Psoas muscle (tissue), 7 donors: ENCODE measurements at regions not wholly inside any gene's neighbourhood (a gene's known extent, or its start where the extent isn't known, plus 50 kb on each side); places are given as distances from the start of the nearest gene placed in this dataset.

ENCODE experiments used
- ATAC-seq, 4 donors: fragments of 200-7000 bp; cut with Tn5 transposase; one replicate each; pipeline ENCODE4 v1.9.1; 2020; ENCODE audit warnings: moderate library complexity in 3 of 4, mild to moderate bottlenecking in 2 of 4
- DNase-seq, 2 donors: peaks; one replicate each; pipeline ENCODE4 v3.0.0-alpha.2; 2020
- H3K27ac ChIP-seq: fragments of 200-600 bp; one replicate; pipeline ENCODE4 v1.8.0; 2022
- H3K27me3 ChIP-seq, 3 donors: fragments of 200-600 bp in 1 of 3; one replicate each; pipeline versions ENCODE4 v1.6.1 to v1.8.0; 2013 to 2022; ENCODE audit warnings: low read length in 2 of 3, mild to moderate bottlenecking in 2 of 3, moderate library complexity in 1 of 3; ENCODE audit not compliant: insufficient read depth in 3 of 3
- H3K36me3 ChIP-seq, 2 donors: fragments of 200-600 bp in 1 of 2; one replicate each; pipeline versions ENCODE4 v1.6.1 to v1.8.0; 2013 to 2022; ENCODE audit warnings: low read depth in 1 of 2, mild to moderate bottlenecking in 1 of 2, moderate library complexity in 1 of 2; ENCODE audit not compliant: insufficient read depth in 1 of 2
- H3K4me1 ChIP-seq: fragments of 200-600 bp; one replicate; pipeline ENCODE4 v1.8.0; 2022
- H3K4me3 ChIP-seq: fragments of 200-600 bp; one replicate; pipeline ENCODE4 v1.8.0; 2022; ENCODE audit warnings: mild to moderate bottlenecking
- H3K9me3 ChIP-seq: fragments of 200-600 bp; one replicate; pipeline ENCODE4 v1.8.0; 2022
- WGBS, 3 donors: extraction: QIAGEN DNeasy Blood & Tissue Kit; methylation state at CpG; one replicate each; pipeline versions ENCODE4 v1.1.6 to v1.1.7; 2013; 5-methylcytosine and 5-hydroxymethylcytosine counted together
- intact Hi-C, 2 donors: fragments of 100-400 bp; cut with DNase I; formaldehyde crosslinking; loops; one replicate each; pipeline versions ENCODE4 v1.11.0 to v1.14.2; 2022
- TF ChIP-seq, protein P1 (sequence below): fragments of 200-600 bp; IDR thresholded peaks from one replicate; pipeline ENCODE4 v1.8.0; 2022; ENCODE audit warnings: antibody characterized with exemption
- donor health status: healthy with polysubstance abuse.
- donor health status: DM: no; HTN: no; CAD: no; lungs with moderate emphysema.
- donor health status: Bipolar disorder and iron deficiency.
- donor health status: healthy.
- donor health status: DM: yes; HTN: yes; CAD: no.
- donor health status: DM: no; HTN: no; CAD: no.
- donor health status: DM: yes; HTN: yes; CAD: no.

DNA sequence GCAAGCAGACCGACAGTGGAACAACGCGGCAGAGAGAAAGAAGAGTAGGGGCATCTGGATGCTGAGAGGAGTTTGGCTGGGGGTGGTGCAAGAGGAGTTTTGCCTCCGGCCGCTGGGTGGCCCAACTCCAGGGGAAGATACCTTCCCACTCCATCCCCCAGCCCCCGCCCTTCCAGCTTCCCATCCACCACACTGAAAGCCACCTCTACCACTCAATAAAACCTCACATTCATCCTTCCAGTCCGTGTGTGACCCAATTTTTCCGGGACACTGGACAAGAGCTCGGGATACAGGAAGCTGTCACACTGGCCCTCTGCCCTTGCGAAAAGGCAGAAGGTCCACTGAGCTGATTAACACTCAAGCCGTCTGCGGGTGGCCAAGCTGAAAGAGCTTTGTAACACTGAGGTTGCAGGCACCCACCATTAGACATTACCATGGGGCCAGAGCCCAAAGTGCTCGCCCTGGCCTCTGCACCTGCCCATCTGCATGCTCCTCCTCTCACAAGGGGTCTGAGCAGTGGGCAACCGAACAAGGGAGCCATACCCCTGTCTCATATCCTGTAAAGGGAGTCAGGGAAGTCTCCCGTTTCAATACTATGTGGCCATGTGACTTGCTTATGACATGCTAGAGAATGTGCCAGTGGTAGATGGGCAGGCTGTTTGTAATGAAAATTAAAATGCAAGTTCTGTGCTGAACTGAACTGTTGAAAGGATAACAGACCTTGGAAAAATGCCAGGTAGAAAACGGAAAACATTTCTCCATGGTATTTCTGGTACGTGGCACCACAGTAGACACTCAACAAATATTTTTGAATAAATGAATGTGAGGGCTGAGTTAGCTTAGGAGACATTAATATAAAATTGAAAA is 205.1 kb upstream of the STARD13 start:
- Histone ChIP-seq H3K27ac (no peak overlapping the region), H3K27me3 (no peaks in the 10 kb centered on the region), H3K4me3 (no peak overlapping the region), H3K9me3 (no peaks in the 10 kb centered on the region), H3K36me3 (no peaks in the 10 kb centered on the region), H3K4me1 (no peaks in the 10 kb centered on the region)
- ATAC-seq (no peak), DNase-seq (no peak)
- TF ChIP-seq, protein P1, sequence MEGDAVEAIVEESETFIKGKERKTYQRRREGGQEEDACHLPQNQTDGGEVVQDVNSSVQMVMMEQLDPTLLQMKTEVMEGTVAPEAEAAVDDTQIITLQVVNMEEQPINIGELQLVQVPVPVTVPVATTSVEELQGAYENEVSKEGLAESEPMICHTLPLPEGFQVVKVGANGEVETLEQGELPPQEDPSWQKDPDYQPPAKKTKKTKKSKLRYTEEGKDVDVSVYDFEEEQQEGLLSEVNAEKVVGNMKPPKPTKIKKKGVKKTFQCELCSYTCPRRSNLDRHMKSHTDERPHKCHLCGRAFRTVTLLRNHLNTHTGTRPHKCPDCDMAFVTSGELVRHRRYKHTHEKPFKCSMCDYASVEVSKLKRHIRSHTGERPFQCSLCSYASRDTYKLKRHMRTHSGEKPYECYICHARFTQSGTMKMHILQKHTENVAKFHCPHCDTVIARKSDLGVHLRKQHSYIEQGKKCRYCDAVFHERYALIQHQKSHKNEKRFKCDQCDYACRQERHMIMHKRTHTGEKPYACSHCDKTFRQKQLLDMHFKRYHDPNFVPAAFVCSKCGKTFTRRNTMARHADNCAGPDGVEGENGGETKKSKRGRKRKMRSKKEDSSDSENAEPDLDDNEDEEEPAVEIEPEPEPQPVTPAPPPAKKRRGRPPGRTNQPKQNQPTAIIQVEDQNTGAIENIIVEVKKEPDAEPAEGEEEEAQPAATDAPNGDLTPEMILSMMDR, result no peak
- WGBS, 3 donors, result 74 to 77% (median 75%) methylated on average over 17 of the region's 17 CpGs
- intact Hi-C loops, result no loop called here

DNA sequence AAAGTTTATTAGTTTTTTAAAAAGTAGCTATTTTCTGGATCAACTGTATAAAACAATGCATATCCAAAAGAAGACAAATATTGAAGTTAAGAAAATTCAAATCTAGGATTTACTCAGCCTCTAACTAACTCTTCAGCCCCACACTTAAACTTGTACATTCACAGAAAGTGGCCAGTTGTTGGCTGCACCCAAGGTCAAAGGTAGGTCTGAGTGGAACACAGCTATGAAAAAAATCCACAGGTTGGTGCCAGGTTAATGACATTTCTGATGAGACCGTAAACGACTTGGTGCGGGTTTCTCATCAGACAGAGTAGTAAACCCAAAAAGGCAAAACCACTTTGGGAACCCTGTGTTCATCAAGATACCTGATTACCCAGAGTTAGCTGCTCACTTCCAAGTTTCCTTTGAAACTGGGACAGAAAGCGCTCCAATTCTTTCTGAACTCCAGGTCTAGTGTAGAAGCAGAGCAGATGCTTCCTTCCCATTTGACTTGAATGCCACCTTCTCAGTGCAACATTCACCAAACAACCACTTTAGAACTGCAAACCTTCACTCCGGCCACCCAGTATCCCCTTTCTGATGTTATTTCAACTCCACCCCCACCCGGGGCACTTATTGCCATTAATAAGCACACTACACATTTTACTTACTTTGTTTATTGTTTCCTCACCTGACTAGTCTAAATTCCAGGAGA is 208.3 kb upstream of the STARD13 start:
- TF ChIP-seq, protein P1, result no peak
- ATAC-seq, result no peak
- no peaks in the 10 kb centered on the region for H3K36me3 ChIP-seq
- DNase-seq, result no peak
- no peak overlapping the region for H3K27ac ChIP-seq
- H3K9me3 ChIP-seq, result no peaks in the 10 kb centered on the region
- 81 to 88% (median 88%) methylated on average over 6 of the region's 6 CpGs for WGBS, 3 donors
- no peak overlapping the region for H3K4me3 ChIP-seq
- intact Hi-C loops, result no loop called here
- H3K27me3 ChIP-seq, result no peaks in the 10 kb centered on the region
- no peaks in the 10 kb centered on the region for H3K4me1 ChIP-seq

DNA sequence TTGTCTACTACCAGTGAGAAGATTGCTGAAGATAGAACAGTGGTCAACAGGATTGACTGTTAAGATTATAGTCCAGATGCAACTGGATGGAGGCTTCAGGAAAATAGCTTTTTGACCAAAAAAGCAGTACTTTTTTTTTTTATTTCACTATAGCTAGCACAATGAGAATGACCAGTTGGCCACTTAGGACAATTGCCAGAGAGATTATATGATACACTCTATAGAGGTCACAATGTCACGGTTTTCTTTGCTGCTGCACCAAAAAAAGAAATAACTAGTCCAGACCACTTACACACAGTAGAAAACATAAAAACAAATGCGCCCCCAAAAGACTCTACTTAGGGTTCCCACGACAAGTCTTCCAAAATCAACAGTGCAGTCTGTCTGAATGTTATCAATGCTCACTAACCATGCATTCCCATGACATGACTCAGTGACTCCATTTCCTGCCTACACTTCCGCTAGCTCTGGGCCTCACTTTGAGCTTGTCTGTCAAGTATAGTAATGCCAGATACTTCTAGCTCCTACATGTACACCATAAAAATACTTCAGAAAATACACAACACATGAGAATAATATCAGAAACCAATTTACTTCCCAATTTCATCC is 209.1 kb upstream of the STARD13 start:
- no peak for DNase-seq
- no peaks in the 10 kb centered on the region for H3K27me3 ChIP-seq
- no peak for ATAC-seq
- no peak overlapping the region for H3K27ac ChIP-seq
- TF ChIP-seq, protein P1, result no peak
- H3K4me3 ChIP-seq, result no peak overlapping the region
- H3K9me3 ChIP-seq, result no peaks in the 10 kb centered on the region
- intact Hi-C loops, result no loop called here
- 64 to 70% (median 64%) methylated on average over 4 of the region's 4 CpGs for WGBS, 3 donors
- H3K4me1 ChIP-seq, result no peaks in the 10 kb centered on the region
- no peaks in the 10 kb centered on the region for H3K36me3 ChIP-seq

GRCh38 chr13:33496336-33496735 is 210.8 kb upstream of the STARD13 start:
- Histone ChIP-seq H3K36me3 (no peaks in the 10 kb centered on the region), H3K27me3 (no peaks in the 10 kb centered on the region), H3K27ac (no peak overlapping the region), H3K4me1 (no peaks in the 10 kb centered on the region), H3K9me3 (no peaks in the 10 kb centered on the region), H3K4me3 (no peak overlapping the region)
- intact Hi-C loops, result no loop called here
- ATAC-seq (no peak), DNase-seq (no peak)
- TF ChIP-seq, protein P1, result no peak
